T-helper 22 cell (primary cell): ENCODE measurements at regions not wholly inside any gene's neighbourhood (a gene's known extent, or its start where the extent isn't known, plus 50 kb on each side); places are given as distances from the start of the nearest gene placed in this dataset.
"Not testable (repeated sequence)": the region's sequence is repeated elsewhere in the genome, so short reads cannot be mapped to it uniquely, and the experiment has no call there.

Source experiments
- DNase-seq: peaks from one replicate; pipeline ENCODE4 v3.0.0-alpha.2; 2020; ENCODE audit warnings: low read depth

- DNase-seq, result no peak
Observed at GRCh38 chr2:198913394-198914152, 544.2 kb downstream of the SATB2 start.

GRCh38 chr2:198909525-198910267, 548.0 kb downstream of the SATB2 start:
- DNase-seq, result no peak

GRCh38 chr2:198905881-198906612, 551.7 kb downstream of the SATB2 start:
- no peak for DNase-seq

GRCh38 chr2:198901894-198902293, 555.8 kb downstream of the SATB2 start:
- no peak for DNase-seq

- DNase-seq, result no peak
Observed at GRCh38 chr2:198900141-198900540, 557.6 kb downstream of the SATB2 start.

- no peak for DNase-seq
Observed at GRCh38 chr2:198890490-198890889, 567.2 kb downstream of the SATB2 start.

- no peak for DNase-seq
Observed at GRCh38 chr2:198883604-198884003, 574.1 kb downstream of the SATB2 start.

- DNase-seq, result no peak
Observed at GRCh38 chr2:198880986-198881385, 576.8 kb downstream of the SATB2 start.

GRCh38 chr2:198880421-198880820, 577.3 kb downstream of the SATB2 start:
- no peak for DNase-seq

GRCh38 chr2:198874472-198874858, 583.3 kb downstream of the SATB2 start:
- DNase-seq, result no peak

GRCh38 chr2:198873503-198874471, 584.0 kb downstream of the SATB2 start:
- DNase-seq, result no peak

- DNase-seq, result no peak
Observed at GRCh38 chr2:198863655-198864054, 594.1 kb downstream of the SATB2 start.

GRCh38 chr2:198861080-198861479, 596.7 kb downstream of the SATB2 start:
- DNase-seq, result no peak

- no peak for DNase-seq
Observed at GRCh38 chr2:198857246-198857645, 600.5 kb downstream of the SATB2 start.

- not testable (repeated sequence) for DNase-seq
Observed at GRCh38 chr2:198855746-198856145, 602.0 kb downstream of the SATB2 start.

- no peak for DNase-seq
Observed at GRCh38 chr2:198852248-198852647, 605.5 kb downstream of the SATB2 start.

GRCh38 chr2:198825534-198825933, 632.2 kb downstream of the SATB2 start:
- no peak for DNase-seq

- DNase-seq, result no peak
Observed at GRCh38 chr2:198817536-198817935, 640.2 kb downstream of the SATB2 start.

GRCh38 chr2:198815626-198816025, 642.1 kb downstream of the SATB2 start:
- no peak for DNase-seq

GRCh38 chr2:198811198-198811597, 646.5 kb downstream of the SATB2 start:
- DNase-seq, result no peak

- DNase-seq, result no peak
Observed at GRCh38 chr2:198809976-198810375, 647.8 kb downstream of the SATB2 start.

GRCh38 chr2:198807131-198807530, 650.6 kb downstream of the SATB2 start:
- DNase-seq, result no peak
